ELF-1 (cell line): ENCODE measurements at regions not wholly inside any gene's neighbourhood (a gene's known extent, or its start where the extent isn't known, plus 50 kb on each side); places are given as distances from the start of the nearest gene placed in this dataset.

Experiments used
- DNase-seq: peaks from one replicate; pipeline ENCODE4 v3.0.0-alpha.2; 2016; ENCODE audit warnings: low read depth, low spot score

GRCh38 chr16:50419116-50419515 lies 50.3 kb upstream of the BRD7 start:
- DNase-seq = no peak
